Activated T-helper 2 cell treated with anti-CD3 and anti-CD28 coated beads, Interferon-gamma antibody, Interleukin-2, Interleukin-4, amounts not matched to agents 10 μg/mL and 5 μg/mL and 100 μg/mL, durations not matched to agents 14 hours and 24 hours and 36 hours (primary cell): ENCODE measurements at regions not wholly inside any gene's neighbourhood (a gene's known extent, or its start where the extent isn't known, plus 50 kb on each side); places are given as distances from the start of the nearest gene placed in this dataset.

ENCODE experiments used
- DNase-seq: peaks from one replicate; pipeline ENCODE4 v3.0.0; 2021; ENCODE audit warnings: low spot score
- H3K27ac Mint-ChIP-seq: one replicate; pipeline ENCODE4 v1.8.0; 2021; ENCODE audit warnings: mixed read lengths
- H3K27me3 Mint-ChIP-seq: one replicate; pipeline ENCODE4 v1.8.0; 2021; ENCODE audit warnings: low read depth, mixed read lengths
- H3K36me3 Mint-ChIP-seq: one replicate; pipeline ENCODE4 v1.8.0; 2021; ENCODE audit warnings: low read depth, mixed read lengths
- H3K4me1 Mint-ChIP-seq: one replicate; pipeline ENCODE4 v1.8.0; 2021; ENCODE audit warnings: low read depth, mixed read lengths
- H3K4me3 Mint-ChIP-seq: one replicate; pipeline ENCODE4 v1.8.0; 2021; ENCODE audit warnings: low read depth, mild to moderate bottlenecking, moderate library complexity, mixed read lengths
- H3K9me3 Mint-ChIP-seq: one replicate; pipeline ENCODE4 v1.8.0; 2021; ENCODE audit warnings: mixed read lengths
- intact Hi-C: fragments of 100-400 bp; cut with micrococcal nuclease; formaldehyde crosslinking; loops from one replicate; pipeline ENCODE4 v1.15.1; 2023

DNA sequence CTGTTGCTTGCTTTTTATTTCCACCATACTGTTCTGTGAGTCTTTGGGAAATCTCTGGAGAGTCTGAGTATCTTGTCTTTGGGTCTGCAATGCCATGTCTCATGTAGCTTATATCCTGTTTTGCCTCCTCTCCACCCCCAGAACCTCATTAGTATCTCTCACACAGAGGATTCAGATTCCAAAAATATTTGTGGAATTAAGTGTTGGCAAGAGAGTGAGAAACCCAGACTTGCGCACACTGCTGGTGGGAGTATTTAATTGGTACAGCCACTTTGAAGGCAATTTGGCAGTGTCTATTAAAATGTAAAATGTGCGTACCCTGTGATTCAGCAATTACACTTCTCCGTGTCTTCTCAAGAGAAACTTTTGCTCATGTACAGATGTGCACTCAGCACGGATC, 68.6 kb downstream of the ZNF621 start:
- no peaks in the 10 kb centered on the region for H3K36me3 Mint-ChIP-seq
- H3K27ac Mint-ChIP-seq: no peak overlapping the region
- H3K9me3 Mint-ChIP-seq: no peaks in the 10 kb centered on the region
- H3K4me3 Mint-ChIP-seq: no peak overlapping the region
- intact Hi-C loops: no loop called here
- H3K4me1 Mint-ChIP-seq: peaks cover 8% of the 10 kb centered on the region
- peaks cover 6% of the 10 kb centered on the region for H3K27me3 Mint-ChIP-seq
- DNase-seq: no peak

DNA sequence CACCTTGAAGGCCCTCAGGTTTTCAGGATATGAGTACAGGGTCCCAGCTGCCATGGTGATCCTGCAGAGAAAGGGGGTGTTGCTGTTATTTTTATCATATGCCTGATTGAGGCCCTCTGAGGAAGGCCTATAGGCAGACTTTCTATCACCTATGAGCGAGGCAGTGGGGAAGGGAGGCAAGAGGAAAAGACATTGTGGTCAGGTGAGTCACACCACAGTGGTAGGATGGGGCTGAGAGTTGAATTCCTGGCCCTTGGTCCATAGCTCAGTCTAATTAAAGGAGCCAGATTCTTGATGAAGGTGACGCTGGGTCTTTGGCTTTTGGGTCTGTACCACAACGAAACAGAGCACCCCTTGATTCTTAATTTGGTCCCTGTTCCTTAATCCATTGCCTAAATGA, 72.7 kb downstream of the ZNF621 start:
- intact Hi-C loops: no loop called here
- H3K9me3 Mint-ChIP-seq: no peaks in the 10 kb centered on the region
- peaks cover 19% of the 10 kb centered on the region for H3K27me3 Mint-ChIP-seq
- H3K27ac Mint-ChIP-seq: no peak overlapping the region
- no peak for DNase-seq
- no peaks in the 10 kb centered on the region for H3K36me3 Mint-ChIP-seq
- H3K4me1 Mint-ChIP-seq: peaks cover 12% of the 10 kb centered on the region
- H3K4me3 Mint-ChIP-seq: no peak overlapping the region

DNA sequence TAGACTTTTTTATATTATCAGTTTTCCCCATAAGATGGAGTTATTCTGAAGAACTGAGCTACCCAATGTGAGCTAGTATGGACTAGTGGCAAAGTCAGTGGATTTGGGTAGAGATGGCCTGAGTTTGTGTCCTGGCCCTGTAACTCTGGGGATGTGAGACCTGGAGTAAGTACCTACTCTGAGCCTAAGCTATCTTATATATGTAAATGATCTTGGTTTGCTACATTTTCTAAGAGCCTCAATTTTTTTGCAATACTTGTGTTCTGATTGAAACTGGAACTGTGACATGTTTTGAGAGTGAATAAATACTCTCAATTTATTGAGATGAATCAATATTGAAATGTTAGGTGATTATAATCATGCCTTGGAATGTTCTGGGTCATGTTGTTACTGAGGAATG, 73.6 kb downstream of the ZNF621 start:
- DNase-seq: no peak
- Mint-ChIP-seq H3K9me3 (no peaks in the 10 kb centered on the region), H3K36me3 (no peaks in the 10 kb centered on the region), H3K27ac (no peak overlapping the region), H3K4me3 (no peak overlapping the region), H3K27me3 (peaks cover 22% of the 10 kb centered on the region), H3K4me1 (peaks cover 12% of the 10 kb centered on the region)
- intact Hi-C loops: no loop called here

DNA sequence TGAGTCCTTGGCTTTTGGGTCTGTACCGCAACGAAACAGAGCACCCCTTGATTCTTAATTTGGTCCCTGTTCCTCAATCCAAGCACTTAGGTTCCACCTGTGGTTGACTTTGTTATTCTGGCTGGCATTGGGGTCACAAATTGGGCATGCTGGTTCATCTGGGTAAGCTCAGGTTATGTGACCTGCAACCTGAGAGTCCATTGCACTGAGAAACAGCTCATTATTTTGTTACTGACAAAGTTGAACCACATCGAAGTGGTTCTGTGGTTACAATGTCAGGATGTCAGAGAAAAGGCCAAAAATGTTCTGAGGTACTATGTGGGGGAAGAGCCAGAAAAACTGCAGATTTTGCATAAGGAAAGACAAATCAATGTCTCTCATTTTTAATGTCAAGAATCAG, 74.2 kb downstream of the ZNF621 start:
- intact Hi-C loops: no loop called here
- no peaks in the 10 kb centered on the region for H3K36me3 Mint-ChIP-seq
- no peak for DNase-seq
- H3K4me3 Mint-ChIP-seq: no peak overlapping the region
- no peaks in the 10 kb centered on the region for H3K9me3 Mint-ChIP-seq
- H3K4me1 Mint-ChIP-seq: peaks cover 12% of the 10 kb centered on the region
- no peak overlapping the region for H3K27ac Mint-ChIP-seq
- peaks cover 27% of the 10 kb centered on the region for H3K27me3 Mint-ChIP-seq

DNA sequence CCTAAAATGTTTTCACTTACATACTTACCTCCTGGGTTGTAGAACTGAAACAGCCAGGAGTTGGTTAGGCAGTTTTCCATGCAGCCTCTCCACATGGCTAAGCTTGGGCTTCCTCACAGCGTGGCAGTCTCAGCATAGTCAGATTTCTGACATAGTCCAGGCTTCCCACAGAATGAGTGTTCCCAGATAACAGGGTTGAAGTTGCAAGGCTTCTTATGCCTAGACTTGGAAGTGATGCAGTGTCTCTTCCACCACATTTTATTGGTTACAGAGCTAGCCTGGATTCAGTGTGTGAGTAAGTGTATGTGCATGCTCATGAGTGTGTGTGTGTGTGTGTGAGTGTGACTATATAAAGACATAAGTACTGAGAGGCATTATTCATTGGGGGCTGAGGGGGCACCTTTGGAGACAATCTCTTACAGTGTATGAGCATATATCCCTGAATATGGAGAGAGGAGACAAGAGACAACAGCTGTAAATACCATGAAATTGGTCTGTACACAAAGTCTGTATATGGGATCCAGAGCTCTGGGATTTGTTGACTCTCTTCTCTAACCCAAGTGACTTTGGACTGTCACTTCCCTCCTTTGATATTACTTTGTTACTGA, 78.1 kb downstream of the ZNF621 start:
- intact Hi-C loops: no loop called here

DNA sequence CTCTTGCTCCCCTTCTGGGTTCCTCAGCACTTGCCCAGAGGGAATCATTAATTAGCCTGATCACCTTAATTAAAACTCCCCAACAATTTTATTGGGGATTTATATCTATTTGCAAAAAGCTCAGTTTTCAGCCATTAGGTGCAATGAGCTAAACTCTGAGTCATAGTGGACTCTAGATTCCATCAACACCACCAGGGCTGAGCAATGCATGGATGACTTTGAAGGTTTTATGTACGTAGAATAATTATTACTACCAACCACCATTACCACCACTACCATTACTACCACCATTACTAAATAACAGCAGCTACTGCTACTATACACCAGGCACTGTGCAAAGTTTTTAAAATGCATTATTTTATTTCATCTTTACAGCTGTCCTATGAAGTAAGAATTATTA, 81.2 kb downstream of the ZNF621 start:
- intact Hi-C loops: no loop called here
- Mint-ChIP-seq H3K9me3 (no peaks in the 10 kb centered on the region), H3K27me3 (peaks cover 29% of the 10 kb centered on the region), H3K4me3 (no peak overlapping the region), H3K36me3 (no peaks in the 10 kb centered on the region), H3K4me1 (peaks cover 4% of the 10 kb centered on the region), H3K27ac (no peak overlapping the region)
- no peak for DNase-seq

More for the DNA sequence above, 78.1 kb downstream of the ZNF621 start:
- Mint-ChIP-seq H3K27ac (no peak overlapping the region), H3K4me3 (no peak overlapping the region), H3K27me3 (peaks cover 33% of the 10 kb centered on the region), H3K4me1 (peaks cover 8% of the 10 kb centered on the region), H3K9me3 (no peaks in the 10 kb centered on the region), H3K36me3 (no peaks in the 10 kb centered on the region)
- DNase-seq: no peak

DNA sequence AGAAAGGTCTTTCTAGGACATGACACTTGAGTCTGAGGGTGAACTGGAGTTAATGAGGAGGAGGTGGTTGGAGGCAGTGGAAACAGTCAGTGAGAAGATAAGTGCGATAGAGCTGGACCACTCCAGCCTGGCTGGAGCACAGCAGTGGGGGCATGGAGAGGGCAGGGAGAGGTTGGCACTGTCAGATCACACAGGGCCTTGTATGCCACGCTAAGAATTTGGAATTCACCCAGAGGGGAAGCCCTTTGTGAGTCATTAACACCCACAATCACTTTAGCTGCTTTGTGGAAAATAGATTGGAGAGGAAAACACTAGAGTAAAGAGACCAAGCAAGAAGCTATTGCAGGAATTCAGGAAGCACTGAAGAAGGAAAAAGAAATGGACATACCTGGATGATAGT, 83.3 kb downstream of the ZNF621 start:
- Mint-ChIP-seq H3K4me3 (no peak overlapping the region), H3K4me1 (peaks cover 4% of the 10 kb centered on the region), H3K36me3 (no peaks in the 10 kb centered on the region), H3K27me3 (peaks cover 32% of the 10 kb centered on the region), H3K9me3 (no peaks in the 10 kb centered on the region), H3K27ac (no peak overlapping the region)
- no peak for DNase-seq
- intact Hi-C loops: no loop called here

DNA sequence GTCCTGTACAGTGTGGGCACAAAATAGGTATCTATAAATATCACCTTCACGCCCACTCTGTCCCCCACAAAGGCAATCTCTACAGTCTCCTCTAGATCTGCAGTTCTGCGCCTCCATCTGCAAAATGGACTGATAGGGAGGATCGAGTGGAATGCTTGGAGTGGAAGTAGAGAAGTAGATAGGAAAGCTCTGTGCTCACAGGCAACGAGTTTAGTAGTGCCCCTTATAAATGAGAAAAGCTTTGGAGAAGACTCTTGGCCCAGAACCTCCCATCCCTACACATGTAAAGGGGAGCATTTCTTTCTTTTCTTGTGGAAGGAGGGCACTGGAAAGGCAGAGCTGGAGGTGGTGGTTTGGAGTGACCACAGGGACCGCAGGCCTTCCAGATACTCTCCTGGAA, 88.5 kb downstream of the ZNF621 start:
- Mint-ChIP-seq H3K9me3 (no peaks in the 10 kb centered on the region), H3K27ac (no peak overlapping the region), H3K36me3 (no peaks in the 10 kb centered on the region), H3K27me3 (peaks cover 47% of the 10 kb centered on the region), H3K4me3 (no peak overlapping the region), H3K4me1 (peaks cover under 1% of the 10 kb centered on the region)
- DNase-seq: no peak
- intact Hi-C loops: no loop called here

DNA sequence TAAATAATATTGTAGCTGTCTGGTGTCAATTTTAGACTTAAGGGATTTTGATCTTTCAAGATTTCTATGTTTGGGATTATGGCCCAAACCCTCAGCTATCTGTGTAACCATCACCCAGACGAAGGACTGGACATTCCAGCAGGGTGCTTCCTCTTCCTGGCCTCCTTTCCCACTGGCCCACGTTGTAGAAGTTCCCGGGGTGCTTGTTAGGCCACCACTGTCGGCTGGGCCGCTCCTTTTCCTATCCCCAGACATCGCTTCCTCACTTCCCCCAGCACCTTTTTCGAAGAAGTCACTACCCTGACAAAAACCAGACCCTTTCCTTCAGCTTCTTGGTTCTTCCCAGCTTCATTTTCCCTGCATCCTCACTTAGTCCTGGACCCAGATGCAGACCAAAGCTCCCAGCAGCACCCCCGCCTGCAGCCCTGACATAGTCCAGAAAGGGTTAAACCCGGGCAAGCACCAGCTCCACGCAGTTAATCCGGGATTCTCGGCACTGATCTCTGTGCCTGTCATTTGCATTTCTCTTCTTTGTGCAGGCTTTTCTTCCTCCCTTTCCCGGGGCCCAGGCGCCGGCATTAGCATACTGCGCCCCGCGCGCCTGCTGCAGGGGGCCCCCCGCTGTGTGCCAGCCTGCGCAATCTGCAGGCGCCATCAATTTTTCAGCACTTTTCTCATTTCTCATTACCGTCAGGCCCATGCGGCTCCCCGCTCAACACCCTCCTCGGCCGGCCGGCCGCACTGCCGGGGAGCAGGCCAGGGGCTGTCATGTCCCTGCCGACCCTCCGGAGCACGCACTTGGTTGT, 90.6 kb downstream of the ZNF621 start:
- Mint-ChIP-seq H3K4me1 (no peaks in the 10 kb centered on the region), H3K27me3 (peaks cover 44% of the 10 kb centered on the region)

DNA sequence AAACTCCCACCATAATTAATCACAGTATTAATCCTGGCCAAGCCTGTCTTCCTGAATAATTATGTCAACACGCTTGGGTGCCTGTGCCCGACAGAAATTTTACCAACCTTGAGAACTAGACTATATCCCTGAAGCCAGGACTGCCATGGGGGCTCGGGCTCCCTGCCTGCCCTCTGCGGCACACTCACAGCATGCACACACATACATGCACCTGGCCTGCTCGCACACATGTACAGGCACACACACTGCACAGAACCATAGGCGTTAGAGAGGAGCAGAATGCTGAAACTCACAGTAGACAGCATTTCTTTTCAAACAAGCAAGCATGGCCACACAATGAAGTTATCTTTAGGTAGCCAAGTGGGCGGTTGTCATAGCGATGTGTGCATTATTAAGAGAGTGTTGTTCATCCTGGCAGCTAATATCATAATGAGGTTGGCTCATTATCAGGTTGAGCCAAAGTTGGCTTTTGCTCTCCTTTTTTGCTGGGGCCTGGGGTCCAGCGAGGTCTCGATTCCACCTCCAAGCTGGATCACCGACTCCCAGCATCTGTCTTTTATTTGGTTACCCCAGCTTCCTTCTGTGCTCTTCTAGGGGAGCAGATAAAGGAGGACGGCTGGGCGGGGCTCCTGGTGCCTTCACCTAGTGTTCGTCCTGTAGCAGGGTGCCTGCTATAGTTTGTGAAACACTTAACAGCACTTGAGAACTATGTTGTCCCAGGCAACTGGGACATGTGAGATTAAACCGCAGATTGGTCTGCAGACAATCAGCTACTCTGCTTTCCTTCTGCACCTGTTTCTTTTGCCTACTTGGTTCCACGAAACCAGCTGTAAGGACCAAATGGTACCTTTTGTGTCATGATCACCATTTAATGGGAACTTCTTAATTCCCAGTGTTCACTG, 91.4 kb downstream of the ZNF621 start:
- H3K27me3 Mint-ChIP-seq: peaks cover 43% of the 10 kb centered on the region
- H3K9me3 Mint-ChIP-seq: no peaks in the 10 kb centered on the region
- intact Hi-C loops: no loop called here
- DNase-seq: no peak
- no peak overlapping the region for H3K4me3 Mint-ChIP-seq
- H3K36me3 Mint-ChIP-seq: no peaks in the 10 kb centered on the region
- H3K27ac Mint-ChIP-seq: no peak overlapping the region
- H3K4me1 Mint-ChIP-seq: no peaks in the 10 kb centered on the region

More for the DNA sequence above, 90.6 kb downstream of the ZNF621 start:
- H3K4me3 Mint-ChIP-seq: no peak overlapping the region
- H3K9me3 Mint-ChIP-seq: no peaks in the 10 kb centered on the region
- intact Hi-C loops: no loop called here
- no peak overlapping the region for H3K27ac Mint-ChIP-seq
- no peaks in the 10 kb centered on the region for H3K36me3 Mint-ChIP-seq
- DNase-seq: no peak

DNA sequence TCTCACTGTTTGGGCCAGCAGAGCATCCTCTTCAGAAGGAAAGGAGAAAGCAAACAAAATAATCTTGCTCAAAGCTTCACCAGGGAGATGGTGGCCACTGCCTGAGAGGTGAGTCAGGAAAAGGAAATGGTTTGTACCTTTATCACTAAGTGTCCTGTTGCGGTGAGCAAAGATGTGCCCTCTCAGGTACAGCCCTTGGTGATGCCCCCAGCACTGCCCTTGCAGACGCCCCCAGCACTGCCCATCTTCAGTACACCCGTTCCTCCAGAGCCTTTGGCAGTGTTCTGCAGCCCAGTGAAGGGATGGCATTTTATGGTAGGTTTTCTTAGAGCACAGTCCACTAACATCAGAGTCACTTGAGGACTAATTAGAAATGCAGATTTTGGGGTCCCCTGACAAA, 92.3 kb downstream of the ZNF621 start:
- intact Hi-C loops: no loop called here
- H3K9me3 Mint-ChIP-seq: no peaks in the 10 kb centered on the region
- H3K27me3 Mint-ChIP-seq: peaks cover 36% of the 10 kb centered on the region
- H3K4me3 Mint-ChIP-seq: no peak overlapping the region
- no peaks in the 10 kb centered on the region for H3K36me3 Mint-ChIP-seq
- DNase-seq: no peak
- no peaks in the 10 kb centered on the region for H3K4me1 Mint-ChIP-seq
- H3K27ac Mint-ChIP-seq: no peak overlapping the region

DNA sequence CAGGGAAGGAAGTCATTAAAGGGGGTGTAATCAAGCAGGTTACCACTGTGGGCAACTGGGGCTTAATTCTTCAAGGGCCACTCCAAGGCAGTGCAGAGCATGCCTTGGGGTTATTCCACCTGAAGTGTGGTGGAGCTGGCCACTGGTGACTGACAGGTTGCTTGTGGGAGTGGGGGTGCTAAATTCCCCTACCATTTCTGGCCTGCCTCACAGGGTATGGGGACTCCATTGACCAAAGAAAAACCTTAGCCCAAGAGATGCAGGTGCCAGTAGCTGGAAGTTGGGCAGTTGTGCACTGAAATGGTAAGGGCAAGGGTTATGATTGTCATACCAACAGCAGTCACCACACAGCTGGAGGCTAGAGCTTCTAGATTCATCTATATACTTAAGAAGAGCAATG, 93.4 kb downstream of the ZNF621 start:
- intact Hi-C loops: no loop called here
- H3K9me3 Mint-ChIP-seq: no peaks in the 10 kb centered on the region
- H3K36me3 Mint-ChIP-seq: no peaks in the 10 kb centered on the region
- H3K27ac Mint-ChIP-seq: no peak overlapping the region
- peaks cover 31% of the 10 kb centered on the region for H3K27me3 Mint-ChIP-seq
- H3K4me3 Mint-ChIP-seq: no peak overlapping the region
- no peak for DNase-seq
- H3K4me1 Mint-ChIP-seq: no peaks in the 10 kb centered on the region

DNA sequence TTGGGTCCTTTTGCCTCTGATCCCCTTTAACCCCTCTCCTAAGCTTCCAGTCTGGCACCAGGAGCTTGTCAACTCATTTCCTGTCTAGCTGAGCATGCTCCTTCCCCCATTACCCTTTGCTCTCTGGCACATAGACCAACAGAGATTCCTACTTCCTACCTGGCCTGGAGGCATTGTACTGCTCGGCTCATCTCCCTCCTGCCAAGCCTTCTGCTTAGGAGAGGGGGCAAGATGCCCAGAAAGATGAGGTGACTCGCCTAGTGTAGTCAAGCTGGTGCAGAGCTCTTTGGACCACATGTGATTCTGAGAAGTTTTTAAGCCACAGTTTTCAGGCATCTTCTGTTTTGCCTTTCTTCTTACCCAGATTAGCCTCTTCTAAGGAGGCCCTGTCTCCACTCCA, 95.4 kb downstream of the ZNF621 start:
- peaks cover 23% of the 10 kb centered on the region for H3K27me3 Mint-ChIP-seq
- H3K27ac Mint-ChIP-seq: no peak overlapping the region
- intact Hi-C loops: no loop called here
- no peak for DNase-seq
- H3K36me3 Mint-ChIP-seq: no peaks in the 10 kb centered on the region
- no peaks in the 10 kb centered on the region for H3K9me3 Mint-ChIP-seq
- no peak overlapping the region for H3K4me3 Mint-ChIP-seq
- H3K4me1 Mint-ChIP-seq: no peaks in the 10 kb centered on the region
